Stimulated activated CD8-positive, alpha-beta memory T cell treated with anti-CD3 and anti-CD28 coated beads, Interleukin-4, amount 100 ng/mL, for 24 hours (primary cell): ENCODE measurements at regions not wholly inside any gene's neighbourhood (a gene's known extent, or its start where the extent isn't known, plus 50 kb on each side); places are given as distances from the start of the nearest gene placed in this dataset.

ENCODE experiments used
- DNase-seq: peaks from one replicate; pipeline ENCODE4 v3.0.0-alpha.2; 2020; ENCODE audit warnings: low read depth

- no peak for DNase-seq
Observed at GRCh38 chr1:218717575-218717974, 372.4 kb downstream of the TGFB2 start.

GRCh38 chr1:218718206-218718605, 373.1 kb downstream of the TGFB2 start:
- DNase-seq = no peak

GRCh38 chr1:218718977-218719376, 373.8 kb downstream of the TGFB2 start:
- DNase-seq = no peak

- no peak for DNase-seq
Observed at GRCh38 chr1:218728898-218729565, 383.9 kb downstream of the TGFB2 start.

GRCh38 chr1:218735436-218736032, 390.4 kb downstream of the TGFB2 start:
- DNase-seq = no peak

- no peak for DNase-seq
Observed at GRCh38 chr1:218739426-218739825, 394.3 kb downstream of the TGFB2 start.

- no peak for DNase-seq
Observed at GRCh38 chr1:218741852-218742251, 396.7 kb downstream of the TGFB2 start.

- no peak for DNase-seq
Observed at GRCh38 chr1:218742467-218743262, 397.5 kb downstream of the TGFB2 start.

- no peak for DNase-seq
Observed at GRCh38 chr1:218743861-218744505, 398.8 kb downstream of the TGFB2 start.

GRCh38 chr1:218748071-218748470, 402.9 kb downstream of the TGFB2 start:
- no peak for DNase-seq

GRCh38 chr1:218750216-218750970, 405.3 kb downstream of the TGFB2 start:
- no peak for DNase-seq

- DNase-seq = no peak
Observed at GRCh38 chr1:218751208-218751948, 406.2 kb downstream of the TGFB2 start.

GRCh38 chr1:218752126-218752525, 407.0 kb downstream of the TGFB2 start:
- no peak for DNase-seq

- no peak for DNase-seq
Observed at GRCh38 chr1:218754477-218754876, 409.3 kb downstream of the TGFB2 start.

GRCh38 chr1:218755128-218755527, 410.0 kb downstream of the TGFB2 start:
- no peak for DNase-seq

GRCh38 chr1:218759795-218760194, 413.9 kb upstream of the LYPLAL1 start:
- no peak for DNase-seq

- DNase-seq = no peak
Observed at GRCh38 chr1:218760601-218761570, 412.8 kb upstream of the LYPLAL1 start.

- DNase-seq = no peak
Observed at GRCh38 chr1:218763538-218763937, 410.1 kb upstream of the LYPLAL1 start.

GRCh38 chr1:218765753-218766152, 407.9 kb upstream of the LYPLAL1 start:
- no peak for DNase-seq

- DNase-seq = no peak
Observed at GRCh38 chr1:218771931-218772330, 401.7 kb upstream of the LYPLAL1 start.
